SK-N-SH (cell line): ENCODE measurements at regions not wholly inside any gene's neighbourhood (a gene's known extent, or its start where the extent isn't known, plus 50 kb on each side); places are given as distances from the start of the nearest gene placed in this dataset.

Source experiments
- CTCF ChIA-PET: fragments of 300-600, 350-600 bp; formaldehyde crosslinking; extraction: SDS; loops from one replicate; lab custom pipeline; 2021; lab: Yijun Ruan, JAX
- POLR2A ChIA-PET: fragments of 350-600 bp; sonication (Branson Sonifier 250); formaldehyde crosslinking; extraction: SDS; loops from one replicate; lab custom pipeline; 2020; ENCODE audit warnings: antibody characterized with exemption, inconsistent platforms; lab: Yijun Ruan, JAX
- DNase-seq: peaks from one replicate; pipeline ENCODE4 v3.0.0; 2012
- H2AFZ ChIP-seq: fragments of 200-600 bp; sonication (generic); 2 replicates; pipeline ENCODE4 v1.8.1; 2016; ENCODE audit warnings: antibody characterized with exemption, mild to moderate bottlenecking, low read depth
- H3F3A ChIP-seq: fragments of 200-600 bp; sonication (generic); replicated peaks from 2 replicates; pipeline ENCODE3; 2016; ENCODE audit warnings: antibody characterized with exemption, mild to moderate bottlenecking; ENCODE audit not compliant: insufficient read depth
- H3K27ac ChIP-seq, 2 experiments: fragments of 200-500 bp in 1 of 2; fragments of 200-600 bp in 1 of 2; sonication (Bioruptor generic) in 1 of 2; sonication (generic), shearing (Covaris generic) in 1 of 2; 2 replicates each; pipeline versions ENCODE4 v1.5.1 to v1.6.1; 2014 to 2016; ENCODE audit warnings: low read depth in 2 of 2, inconsistent platforms in 1 of 2, low read length in 1 of 2, mild to moderate bottlenecking in 1 of 2, mixed read lengths in 1 of 2
- H3K27me3 ChIP-seq: fragments of 200-600 bp; sonication (generic), shearing (Covaris generic); 2 replicates; pipeline ENCODE4 v1.6.1; 2016; ENCODE audit warnings: mixed run types; ENCODE audit not compliant: insufficient read depth
- H3K36me3 ChIP-seq, 2 experiments: fragments of 200-500 bp in 1 of 2; fragments of 200-600 bp in 1 of 2; sonication (Bioruptor generic) in 1 of 2; sonication (generic) in 1 of 2; replicated peaks in 1 of 2; 2 replicates each; pipeline versions ENCODE3 to v1.5.1; 2014 to 2016; ENCODE audit warnings: low read length in 1 of 2, mild to moderate bottlenecking in 1 of 2; ENCODE audit not compliant: insufficient read depth in 2 of 2, control insufficient read depth in 1 of 2
- H3K4me1 ChIP-seq, 2 experiments: fragments of 200-500 bp in 1 of 2; fragments of 200-600 bp in 1 of 2; sonication (Bioruptor generic) in 1 of 2; sonication (generic), shearing (Covaris generic) in 1 of 2; 2 replicates each; pipeline versions ENCODE4 v1.5.1 to v1.6.1; 2014 to 2016; ENCODE audit warnings: low read depth in 1 of 2, low read length in 1 of 2, mixed run types in 1 of 2; ENCODE audit not compliant: insufficient read depth in 2 of 2, control insufficient read depth in 1 of 2
- H3K4me2 ChIP-seq: fragments of 200-600 bp; sonication (generic), shearing (Covaris generic); 2 replicates; pipeline ENCODE4 v1.6.1; 2017; ENCODE audit warnings: mixed run types
- H3K4me3 ChIP-seq, 2 experiments: fragments of 200-500 bp in 1 of 2; fragments of 200-600 bp in 1 of 2; sonication (Bioruptor generic) in 1 of 2; sonication (generic), shearing (Covaris generic) in 1 of 2; 2 replicates each; pipeline versions ENCODE4 v1.5.1 to v1.8.1; 2014 to 2016; ENCODE audit warnings: low read depth in 2 of 2, inconsistent platforms in 1 of 2, low read length in 1 of 2, mild to moderate bottlenecking in 1 of 2, mixed read lengths in 1 of 2, moderate library complexity in 1 of 2
- H3K79me2 ChIP-seq: fragments of 200-600 bp; sonication (generic); 2 replicates; pipeline ENCODE4 v1.8.1; 2017; ENCODE audit warnings: mild to moderate bottlenecking; ENCODE audit not compliant: insufficient read depth
- H3K9ac ChIP-seq: fragments of 200-600 bp; sonication (generic); 2 replicates; pipeline ENCODE4 v1.6.1; 2017; ENCODE audit warnings: mixed run types
- H3K9me2 ChIP-seq: fragments of 200-600 bp; sonication (generic); 2 replicates; pipeline ENCODE4 v1.6.1; 2017; ENCODE audit warnings: mixed run types
- H3K9me3 ChIP-seq: fragments of 200-600 bp; sonication (generic); 2 replicates; pipeline ENCODE4 v1.6.1; 2017; ENCODE audit warnings: mixed run types, mild to moderate bottlenecking, moderate library complexity
- H4K20me1 ChIP-seq: fragments of 200-600 bp; sonication (generic); 2 replicates; pipeline ENCODE4 v1.6.1; 2017; ENCODE audit warnings: mild to moderate bottlenecking, mixed run types; ENCODE audit not compliant: insufficient read depth
- ELF1 ChIP-seq: IDR thresholded peaks from 2 replicates; pipeline ENCODE4 v1.4.0; 2012
- EP300 ChIP-seq, 2 experiments: IDR thresholded peaks; 2 replicates each; pipeline versions ENCODE4 v1.4.0 to v1.6.1; 2012; ENCODE audit warnings: borderline replicate concordance in 1 of 2, low read depth in 1 of 2, low read length in 1 of 2
- FOSL2 ChIP-seq: IDR thresholded peaks from 2 replicates; pipeline ENCODE4 v1.4.0; 2012; ENCODE audit warnings: low read depth, mild to moderate bottlenecking, moderate library complexity, borderline replicate concordance
- FOXJ3 ChIP-seq: sonication (generic); formaldehyde crosslinking; IDR thresholded peaks from 2 replicates; pipeline ENCODE4 v1.5.1; 2020; ENCODE audit warnings: mild to moderate bottlenecking, missing genetic modification reagents
- MEF2A ChIP-seq: IDR thresholded peaks from 2 replicates; pipeline ENCODE4 v1.4.0; 2012; ENCODE audit warnings: low read depth, borderline replicate concordance
- NRF1 ChIP-seq: IDR thresholded peaks from 2 replicates; pipeline ENCODE4 v1.6.1; 2012; ENCODE audit warnings: low read depth, mild to moderate bottlenecking, low read length
- POLR2AphosphoS5 ChIP-seq: IDR thresholded peaks from 2 replicates; pipeline ENCODE4 v1.6.1; 2012; ENCODE audit warnings: low read depth, low read length
- RXRA ChIP-seq: IDR thresholded peaks from 2 replicates; pipeline ENCODE4 v1.4.0; 2012; ENCODE audit warnings: low read depth, mild to moderate bottlenecking, borderline replicate concordance
- SMC3 ChIP-seq: IDR thresholded peaks from 2 replicates; pipeline ENCODE4 v1.6.1; 2012; ENCODE audit warnings: low read depth, low read length, improper control_type of control experiment
- TCF12 ChIP-seq: IDR thresholded peaks from 2 replicates; pipeline ENCODE4 v1.4.0; 2012
- TEAD4 ChIP-seq: IDR thresholded peaks from 2 replicates; pipeline ENCODE4 v1.4.0; 2012; ENCODE audit warnings: mild to moderate bottlenecking, borderline replicate concordance; ENCODE audit not compliant: insufficient read depth
- USF1 ChIP-seq: IDR thresholded peaks from 2 replicates; pipeline ENCODE4 v1.4.0; 2012; ENCODE audit warnings: low read depth, borderline replicate concordance
- YY1 ChIP-seq: IDR thresholded peaks from 2 replicates; pipeline ENCODE4 v1.4.0; 2012; ENCODE audit warnings: low read depth, mild to moderate bottlenecking
- ZBTB33 ChIP-seq: IDR thresholded peaks from 2 replicates; pipeline ENCODE4 v1.4.0; 2012; ENCODE audit warnings: low read depth, borderline replicate concordance
- WGBS: methylation state at CpG from one replicate; pipeline ENCODE4 v1.1.6; 2017; ENCODE audit warnings: low lambda C conversion rate; 5-methylcytosine and 5-hydroxymethylcytosine counted together
- TF ChIP-seq, protein P1 (sequence below): IDR thresholded peaks from 2 replicates; pipeline ENCODE4 v1.6.1; 2012; ENCODE audit warnings: mild to moderate bottlenecking, low read depth, low read length, moderate library complexity
- TF ChIP-seq, protein P2 (sequence below): IDR thresholded peaks from 2 replicates; pipeline ENCODE4; 2012

DNA sequence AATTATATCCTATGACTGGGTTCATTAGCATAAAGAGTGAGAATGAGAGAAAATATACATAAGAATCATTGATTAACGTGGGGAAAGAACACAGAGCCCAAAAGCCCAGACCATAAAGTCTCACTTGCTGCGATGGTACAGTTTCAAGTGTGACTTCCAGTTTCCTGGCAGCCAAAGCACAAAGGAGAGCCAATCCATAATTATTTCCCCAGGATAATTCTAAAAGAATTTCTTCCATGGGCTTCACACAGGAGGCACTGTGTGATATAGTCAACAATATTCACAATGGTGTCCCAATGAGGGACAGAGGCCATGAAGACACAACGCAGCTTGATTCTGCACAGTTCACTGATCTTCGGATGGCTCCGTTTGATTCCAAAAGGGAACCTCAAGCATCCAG lies 321.6 kb downstream of the PLPP3 start:
- Histone ChIP-seq H3K4me3 (no peak overlapping the region), H3K79me2 (no peaks in the 10 kb centered on the region), H3K4me1 (peaks cover 0 to 6% of the 10 kb centered on the region in 2 experiments; a peak in 1 of 4 replicates), H3K4me2 (no peak overlapping the region), H3K27ac (no peak overlapping the region), H4K20me1 (no peaks in the 10 kb centered on the region), H3K36me3 (no peaks in the 10 kb centered on the region), H3K9me3 (no peaks in the 10 kb centered on the region), H3K27me3 (no peaks in the 10 kb centered on the region), H3K9me2 (no peaks in the 10 kb centered on the region), H3K9ac (no peak overlapping the region), H2AFZ (no peak overlapping the region), H3F3A (no peaks in the 10 kb centered on the region)
- 71% methylated on average over 4 of the region's 5 CpGs for WGBS
- TF ChIP-seq YY1 (no peak), SMC3 (no peak), USF1 (no peak), NRF1 (no peak), RXRA (no peak), TCF12 (no peak), FOXJ3 (CRISPR knock-in tag) (no peak), MEF2A (no peak), FOSL2 (no peak), POLR2AphosphoS5 (no peak), TEAD4 (no peak), ZBTB33 (no peak), ELF1 (no peak), EP300 (IDR thresholded peaks at IDR 0.05; ENCODE audit: borderline replicate concordance in 1 of 2, low read depth in 1 of 2, low read length in 1 of 2) (no peak)
- TF ChIP-seq, protein P1, sequence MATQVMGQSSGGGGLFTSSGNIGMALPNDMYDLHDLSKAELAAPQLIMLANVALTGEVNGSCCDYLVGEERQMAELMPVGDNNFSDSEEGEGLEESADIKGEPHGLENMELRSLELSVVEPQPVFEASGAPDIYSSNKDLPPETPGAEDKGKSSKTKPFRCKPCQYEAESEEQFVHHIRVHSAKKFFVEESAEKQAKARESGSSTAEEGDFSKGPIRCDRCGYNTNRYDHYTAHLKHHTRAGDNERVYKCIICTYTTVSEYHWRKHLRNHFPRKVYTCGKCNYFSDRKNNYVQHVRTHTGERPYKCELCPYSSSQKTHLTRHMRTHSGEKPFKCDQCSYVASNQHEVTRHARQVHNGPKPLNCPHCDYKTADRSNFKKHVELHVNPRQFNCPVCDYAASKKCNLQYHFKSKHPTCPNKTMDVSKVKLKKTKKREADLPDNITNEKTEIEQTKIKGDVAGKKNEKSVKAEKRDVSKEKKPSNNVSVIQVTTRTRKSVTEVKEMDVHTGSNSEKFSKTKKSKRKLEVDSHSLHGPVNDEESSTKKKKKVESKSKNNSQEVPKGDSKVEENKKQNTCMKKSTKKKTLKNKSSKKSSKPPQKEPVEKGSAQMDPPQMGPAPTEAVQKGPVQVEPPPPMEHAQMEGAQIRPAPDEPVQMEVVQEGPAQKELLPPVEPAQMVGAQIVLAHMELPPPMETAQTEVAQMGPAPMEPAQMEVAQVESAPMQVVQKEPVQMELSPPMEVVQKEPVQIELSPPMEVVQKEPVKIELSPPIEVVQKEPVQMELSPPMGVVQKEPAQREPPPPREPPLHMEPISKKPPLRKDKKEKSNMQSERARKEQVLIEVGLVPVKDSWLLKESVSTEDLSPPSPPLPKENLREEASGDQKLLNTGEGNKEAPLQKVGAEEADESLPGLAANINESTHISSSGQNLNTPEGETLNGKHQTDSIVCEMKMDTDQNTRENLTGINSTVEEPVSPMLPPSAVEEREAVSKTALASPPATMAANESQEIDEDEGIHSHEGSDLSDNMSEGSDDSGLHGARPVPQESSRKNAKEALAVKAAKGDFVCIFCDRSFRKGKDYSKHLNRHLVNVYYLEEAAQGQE: no peak
- TF ChIP-seq, protein P2, sequence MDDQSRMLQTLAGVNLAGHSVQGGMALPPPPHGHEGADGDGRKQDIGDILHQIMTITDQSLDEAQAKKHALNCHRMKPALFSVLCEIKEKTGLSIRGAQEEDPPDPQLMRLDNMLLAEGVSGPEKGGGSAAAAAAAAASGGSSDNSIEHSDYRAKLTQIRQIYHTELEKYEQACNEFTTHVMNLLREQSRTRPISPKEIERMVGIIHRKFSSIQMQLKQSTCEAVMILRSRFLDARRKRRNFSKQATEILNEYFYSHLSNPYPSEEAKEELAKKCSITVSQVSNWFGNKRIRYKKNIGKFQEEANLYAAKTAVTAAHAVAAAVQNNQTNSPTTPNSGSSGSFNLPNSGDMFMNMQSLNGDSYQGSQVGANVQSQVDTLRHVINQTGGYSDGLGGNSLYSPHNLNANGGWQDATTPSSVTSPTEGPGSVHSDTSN: no peak
- ChIA-PET POLR2A (no interaction called here), CTCF (interaction anchor here (0.5 to 1.1 kb wide), 2 partner anchors 21 to 316 kb away, joined by 3 read pairs; no protein-coding TSS in a partner anchor)
- DNase-seq: no peak
